Tongue (tissue), 1 donor: ENCODE measurements at regions not wholly inside any gene's neighbourhood (a gene's known extent, or its start where the extent isn't known, plus 50 kb on each side); places are given as distances from the start of the nearest gene placed in this dataset.

Experiments
- DNase-seq: peaks from one replicate; pipeline ENCODE4 v3.0.0-alpha.2; 2015

DNA sequence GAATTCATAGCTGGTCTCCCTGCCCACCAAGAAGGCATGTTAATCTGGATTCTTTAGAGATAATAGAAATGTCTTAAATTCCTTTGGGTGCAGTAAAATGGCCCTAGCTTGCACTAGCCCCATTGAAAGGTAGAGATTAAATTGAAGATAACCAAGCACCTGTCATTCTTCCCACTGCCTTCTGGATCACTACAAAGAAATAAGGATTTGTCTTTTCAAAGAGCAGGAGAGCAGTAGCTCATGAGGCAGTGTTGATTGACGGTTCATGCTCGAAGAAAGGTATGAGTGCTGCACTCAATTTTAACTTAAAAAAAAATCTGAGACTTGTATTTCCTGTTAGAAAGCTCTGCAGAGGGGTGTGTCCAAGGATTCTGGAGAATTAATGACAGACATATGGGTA is 74.9 kb upstream of the F3 start:
- DNase-seq = peak; percentile 54

DNA sequence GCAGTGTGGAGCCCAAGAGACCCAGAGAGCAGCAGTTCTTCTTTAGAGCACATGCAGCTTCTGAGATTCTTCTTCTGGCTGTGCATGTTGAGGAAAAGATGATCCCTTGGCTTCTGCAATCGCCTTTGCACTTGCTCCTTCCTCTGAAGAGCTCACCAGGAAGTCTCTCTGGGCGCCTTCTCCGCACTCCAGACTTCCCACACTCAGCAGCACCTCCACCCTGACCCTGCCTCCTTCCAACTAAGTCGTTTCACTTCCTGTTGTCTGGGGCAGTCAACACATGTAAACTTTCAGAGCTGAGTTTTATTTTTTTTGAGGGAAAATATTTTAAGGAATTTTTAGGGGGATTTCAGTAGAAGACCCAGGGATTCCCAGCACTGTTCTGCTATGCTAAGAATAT is 73.4 kb upstream of the F3 start:
- no peak for DNase-seq

DNA sequence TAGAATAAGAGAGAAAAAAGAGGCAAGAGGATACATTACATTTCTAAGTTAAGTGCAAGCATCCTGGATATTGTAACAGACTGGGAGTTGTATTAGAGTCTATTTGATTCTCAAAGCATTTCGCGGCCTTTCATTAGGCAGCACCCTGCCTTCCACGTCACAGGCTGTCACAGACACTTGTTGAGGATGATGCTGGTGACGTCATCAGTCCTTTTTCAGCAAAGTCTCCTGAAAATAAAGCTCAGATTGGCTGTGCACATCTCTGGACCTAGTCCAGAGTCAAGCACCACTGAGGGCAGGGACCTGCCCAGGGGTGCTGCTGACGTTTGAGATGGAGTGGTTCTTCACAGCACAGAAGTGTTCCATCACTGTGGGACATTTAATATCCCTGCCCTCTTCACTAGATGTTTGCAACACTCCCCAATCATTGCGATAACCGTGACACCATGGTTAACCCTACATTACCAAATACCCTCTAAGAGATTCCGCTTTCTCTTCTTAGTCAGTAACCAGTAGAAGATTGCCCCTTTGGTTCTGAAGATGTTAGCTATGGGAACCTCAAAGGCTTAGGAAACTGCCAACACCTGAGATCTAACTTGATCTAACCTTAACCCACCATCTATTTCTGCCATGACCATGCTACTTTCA is 72.7 kb upstream of the F3 start:
- no peak for DNase-seq

DNA sequence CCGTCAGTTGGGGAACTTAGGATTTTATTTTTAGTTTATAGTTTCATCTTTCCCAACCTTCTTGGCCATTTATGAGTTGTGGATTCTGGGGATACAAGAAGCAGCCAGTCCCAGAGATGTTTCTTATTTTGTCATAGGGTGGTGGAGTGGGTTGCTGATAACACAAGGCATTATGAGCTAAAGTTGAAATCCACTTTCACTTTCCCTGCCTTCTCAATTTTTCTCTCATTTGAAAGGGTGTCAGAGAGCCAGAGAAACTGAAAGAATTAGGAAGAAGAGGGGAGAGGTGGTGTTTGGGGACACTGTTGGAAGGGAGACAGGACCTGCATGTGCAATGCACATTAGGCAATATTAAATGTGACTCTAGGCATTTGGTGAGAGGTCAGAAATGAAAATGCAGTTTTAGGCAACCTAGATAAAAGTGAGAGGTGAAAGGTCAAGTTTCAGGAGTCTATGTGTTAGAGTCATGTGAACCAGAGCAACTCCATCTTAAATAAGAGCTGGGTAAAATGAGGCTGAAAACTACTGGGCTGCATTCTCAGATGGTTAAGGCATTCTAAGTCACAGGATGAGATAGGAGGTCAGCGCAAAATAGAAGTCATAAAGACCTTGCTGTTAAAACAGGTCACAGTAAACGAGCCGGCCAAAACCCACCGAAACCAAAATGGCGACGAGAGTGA is 71.1 kb upstream of the F3 start:
- DNase-seq = no peak

- DNase-seq = no peak
These were observed 70.3 kb upstream of the F3 start for GRCh38 chr1:94611681-94612475.

DNA sequence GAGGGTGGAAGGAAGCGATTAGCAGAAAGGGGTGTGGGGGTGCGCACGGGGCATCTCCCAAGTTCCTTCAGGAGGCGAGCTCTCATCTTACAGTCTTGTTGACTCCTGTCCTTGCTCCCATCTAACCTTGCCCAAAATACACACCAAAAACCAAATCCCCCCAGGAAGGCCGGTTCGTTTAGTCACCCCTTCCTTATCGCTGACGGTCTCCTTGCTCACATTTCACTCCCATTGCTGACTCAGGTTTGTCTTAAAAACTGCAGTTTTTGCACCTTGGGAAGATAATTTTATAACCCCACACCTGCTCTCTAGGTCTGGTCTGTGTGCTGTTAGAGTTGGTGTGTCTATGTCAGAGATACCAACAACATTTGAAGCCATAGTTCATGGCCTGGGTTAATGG is 68.1 kb upstream of the F3 start:
- no peak for DNase-seq

DNA sequence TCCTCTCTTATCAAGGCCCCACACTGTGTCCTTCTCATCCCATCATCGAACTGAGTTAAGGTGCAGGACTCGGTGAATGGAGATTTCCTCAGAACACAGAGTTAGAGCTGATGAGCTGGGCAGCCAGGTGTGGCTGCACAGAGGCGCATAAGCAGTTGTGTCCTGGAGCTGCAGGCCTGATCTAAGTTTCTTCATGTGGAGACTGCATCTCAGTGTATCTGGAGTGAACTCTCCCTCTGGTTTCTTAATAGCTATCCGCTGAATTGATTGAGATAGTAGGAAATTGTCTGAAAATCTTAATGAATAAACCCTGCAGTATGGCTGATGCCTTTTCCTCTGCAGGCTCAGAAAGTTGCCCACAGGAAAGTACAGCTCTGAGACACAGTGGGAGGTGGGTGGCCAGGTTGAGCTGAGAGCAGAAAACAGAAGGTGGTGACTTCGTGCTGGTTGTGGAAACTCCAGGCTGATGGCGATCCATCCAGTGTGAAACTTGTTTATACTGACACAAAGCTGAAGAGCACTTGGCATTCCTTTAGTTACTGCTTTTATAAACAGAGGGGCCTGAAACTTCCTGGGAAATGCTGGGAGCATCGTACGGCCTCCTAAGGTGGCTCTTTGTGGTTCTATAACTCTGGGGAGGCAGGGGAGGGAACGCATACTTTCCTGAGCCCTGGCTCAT is 67.4 kb upstream of the F3 start:
- DNase-seq = no peak

DNA sequence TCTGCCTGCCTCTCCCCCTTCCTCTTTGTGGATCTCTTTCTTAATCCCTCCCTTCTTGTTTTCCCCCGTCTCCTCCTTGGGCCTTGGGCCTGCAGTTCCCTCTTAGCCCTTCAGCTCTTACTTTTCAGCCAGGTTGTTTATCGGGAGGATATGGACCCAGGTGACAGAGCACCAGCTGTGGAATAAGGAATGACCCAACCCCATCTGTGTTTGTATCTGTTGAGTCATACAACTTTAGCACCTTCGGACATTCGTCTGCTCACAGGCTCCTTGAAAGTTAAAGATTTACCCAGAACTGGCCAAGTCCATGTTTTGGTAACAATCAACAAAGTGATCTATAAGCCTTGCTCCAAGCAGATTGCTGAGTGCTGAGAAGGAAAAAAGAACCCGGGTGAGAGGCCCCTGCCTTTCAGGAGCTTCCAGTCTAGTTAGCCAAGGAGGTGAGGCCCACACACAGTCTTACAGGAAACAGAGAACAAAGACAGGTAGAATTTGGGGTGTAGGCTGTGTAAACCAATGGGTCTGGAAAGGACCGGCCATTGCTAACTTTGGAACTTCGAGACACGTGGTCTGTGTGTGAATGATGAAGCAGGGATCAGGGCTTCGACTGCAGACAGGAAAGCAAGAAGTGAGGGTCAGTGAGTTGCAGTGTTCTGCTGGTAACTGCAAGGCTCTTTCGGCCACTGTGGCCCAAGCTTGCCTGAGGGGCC is 66.7 kb upstream of the F3 start:
- DNase-seq = no peak

DNA sequence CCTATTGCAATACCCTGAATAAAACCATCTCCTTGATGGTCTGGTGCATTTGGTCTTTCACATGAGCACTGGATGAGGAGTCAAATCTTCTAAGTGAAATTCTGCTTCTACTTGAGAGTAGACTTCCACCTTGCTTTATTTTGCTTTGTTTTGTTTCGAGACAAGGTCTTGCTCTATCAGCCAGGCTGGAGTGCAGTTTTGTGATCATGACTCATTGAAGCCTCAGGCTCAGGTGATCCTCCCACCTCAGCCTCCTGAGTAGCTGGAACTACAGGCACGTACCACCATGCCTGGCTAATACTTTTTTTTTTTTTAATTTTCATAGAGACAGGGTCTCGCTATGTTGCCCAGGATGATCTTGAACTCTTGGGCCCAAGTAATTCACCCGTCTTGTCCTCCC is 65.8 kb upstream of the F3 start:
- DNase-seq = no peak

DNA sequence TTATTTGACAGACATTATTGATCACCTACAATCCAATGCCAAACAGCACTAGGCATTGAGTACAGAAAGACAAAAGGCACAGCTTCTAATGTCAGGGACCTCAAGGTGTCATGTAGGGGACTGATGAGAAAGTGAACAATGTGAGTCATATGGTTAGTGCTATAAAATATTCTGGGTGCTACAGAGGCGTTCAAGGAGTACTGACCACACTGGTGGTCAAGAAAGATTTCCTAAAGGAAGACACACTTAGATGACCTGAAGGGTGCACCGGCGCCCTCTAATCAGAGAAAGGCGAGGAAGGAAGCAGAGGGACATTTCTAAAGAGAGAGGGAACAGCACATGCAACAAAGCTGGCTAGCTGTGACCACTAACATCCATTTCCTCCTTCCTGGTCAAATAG is 64.9 kb upstream of the F3 start:
- no peak for DNase-seq

GRCh38 chr1:94603663-94604062 is 62.1 kb upstream of the F3 start:
- no peak for DNase-seq

DNA sequence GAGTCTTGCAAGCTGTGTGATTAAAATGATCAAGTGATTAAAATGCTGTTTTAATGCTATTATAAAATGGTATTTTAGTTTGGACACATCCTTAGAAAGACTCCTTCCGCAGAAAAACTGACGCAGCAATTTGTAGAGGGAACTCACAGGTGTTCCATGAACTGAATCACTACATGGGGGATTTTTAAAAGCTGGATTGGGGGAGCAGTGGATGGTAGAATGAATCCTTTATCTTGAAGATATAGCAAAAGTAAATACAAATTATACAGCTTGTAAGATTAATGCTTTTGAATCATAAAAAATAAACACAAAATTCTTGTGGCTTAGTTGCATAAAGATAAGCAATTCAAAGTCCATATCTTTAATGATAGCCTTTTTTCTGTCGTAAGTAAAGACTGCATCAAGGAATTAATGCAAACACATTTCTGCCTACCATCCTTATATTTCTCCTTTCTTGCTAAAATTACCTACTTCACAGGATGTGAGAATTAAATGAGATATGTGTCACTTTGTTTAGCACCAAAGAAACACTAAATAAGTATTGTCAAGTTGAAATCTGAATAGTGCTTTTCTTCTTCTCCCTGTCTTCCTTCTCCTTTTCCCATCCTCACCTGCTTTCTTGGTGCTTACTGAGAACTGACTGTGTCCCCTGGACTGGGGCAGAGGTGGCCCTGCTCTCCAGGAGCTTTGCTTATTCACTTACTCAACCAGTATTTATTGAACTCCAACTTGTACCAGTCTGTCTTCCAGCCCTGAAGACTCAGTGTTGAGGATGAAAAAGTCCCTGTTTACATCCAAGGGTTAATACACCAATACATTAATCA is 61.5 kb upstream of the F3 start:
- no peak for DNase-seq

- no peak for DNase-seq
These were observed 60.8 kb upstream of the F3 start for GRCh38 chr1:94602316-94602715.

GRCh38 chr1:94600556-94600955 is 59.0 kb upstream of the F3 start:
- DNase-seq = no peak

DNA sequence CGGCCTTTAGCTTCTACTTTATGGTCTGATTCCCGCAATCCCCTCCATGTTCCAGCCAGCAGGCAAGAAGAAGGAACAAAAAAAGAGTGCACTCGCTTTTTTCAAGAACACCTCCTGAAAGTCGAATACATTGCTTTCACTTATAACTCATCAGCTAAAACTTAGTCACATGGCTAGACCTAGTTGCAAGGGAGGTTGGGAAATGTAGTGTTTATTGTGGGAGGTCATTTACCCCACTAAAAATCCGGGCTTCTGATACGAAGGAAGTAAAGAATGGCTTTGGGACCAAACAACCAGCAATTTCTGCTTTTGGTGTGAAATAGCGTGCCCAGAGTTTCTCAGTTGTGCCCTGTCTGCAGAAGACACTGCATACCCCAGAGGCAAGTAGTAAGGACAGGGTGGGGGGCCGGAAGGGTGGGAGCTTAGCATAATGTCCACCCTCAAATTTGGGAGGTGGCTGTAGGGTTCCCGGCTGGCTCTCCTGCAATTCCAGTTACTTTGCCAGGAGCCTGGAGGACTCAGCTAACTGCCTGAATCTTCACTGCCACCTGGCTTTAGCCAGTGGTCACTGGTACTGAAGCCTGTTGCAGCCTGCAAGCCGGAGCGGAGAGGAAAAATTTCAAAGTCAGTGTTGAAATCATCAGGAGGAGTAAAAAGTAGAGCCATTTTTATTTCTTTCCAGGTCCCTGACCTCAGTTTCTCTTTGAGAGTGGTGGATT is 57.7 kb upstream of the F3 start:
- peak; percentile 14 for DNase-seq

DNA sequence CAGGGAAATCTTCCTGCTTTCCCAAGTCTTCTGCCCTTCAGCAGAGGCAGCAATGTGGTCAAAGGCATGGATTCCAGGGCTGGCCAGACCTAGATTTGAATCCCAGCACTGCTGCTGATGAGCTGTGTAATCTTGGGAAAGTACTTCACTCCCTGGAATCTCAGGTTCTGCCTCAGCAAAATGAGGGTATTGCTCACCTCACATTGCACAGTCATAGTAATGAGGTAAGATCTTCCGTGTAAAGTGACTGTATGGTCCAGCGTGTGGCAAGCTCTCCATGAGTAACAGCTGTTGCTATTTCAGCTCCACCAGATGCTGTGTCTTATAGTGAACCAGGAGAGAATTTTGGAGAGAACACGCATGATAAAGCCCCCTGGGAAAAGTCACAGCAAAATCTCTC is 56.1 kb upstream of the F3 start:
- peak; percentile 22 for DNase-seq

DNA sequence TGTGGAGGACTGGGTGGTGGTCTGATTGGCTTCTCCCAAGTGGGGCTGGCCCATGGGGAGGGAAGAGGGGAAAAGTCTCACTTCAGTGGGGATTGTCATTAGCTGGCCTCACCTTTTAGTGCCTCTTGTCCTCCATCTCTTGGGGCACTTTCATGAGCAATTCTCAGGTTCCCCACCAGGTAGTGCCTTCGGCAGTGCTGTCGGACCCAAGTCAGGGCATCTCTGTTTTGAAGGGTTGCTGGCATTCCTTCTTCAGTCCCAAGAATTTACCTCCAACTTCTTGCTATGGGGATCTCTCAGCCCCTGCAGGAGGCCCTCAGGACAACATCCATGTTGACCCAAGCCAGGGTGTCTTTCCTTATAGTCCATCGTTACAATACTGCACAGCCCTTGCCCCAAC is 54.7 kb upstream of the F3 start:
- no peak for DNase-seq

GRCh38 chr1:94595658-94596057 is 54.1 kb upstream of the F3 start:
- DNase-seq = peak; percentile 45

DNA sequence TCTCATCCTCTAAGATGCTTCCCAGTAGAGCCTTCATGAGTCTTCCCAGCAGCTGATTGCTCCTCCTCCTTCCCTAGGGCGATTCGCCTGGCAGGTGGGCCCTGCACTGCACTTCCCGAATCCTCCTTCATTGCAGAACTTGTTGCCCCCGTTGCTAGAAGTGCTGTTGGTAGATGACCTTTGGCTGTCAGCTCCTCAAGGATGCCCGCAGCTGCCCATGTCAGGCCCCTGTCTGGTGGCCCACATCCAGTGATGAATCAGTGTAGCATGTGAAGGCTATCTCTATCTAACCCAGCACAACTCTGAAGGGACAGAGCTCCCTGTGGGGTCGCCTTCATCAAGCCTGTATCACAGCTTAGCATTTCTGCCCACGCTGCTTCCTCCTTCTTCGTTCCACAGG is 52.1 kb upstream of the F3 start:
- DNase-seq = no peak

DNA sequence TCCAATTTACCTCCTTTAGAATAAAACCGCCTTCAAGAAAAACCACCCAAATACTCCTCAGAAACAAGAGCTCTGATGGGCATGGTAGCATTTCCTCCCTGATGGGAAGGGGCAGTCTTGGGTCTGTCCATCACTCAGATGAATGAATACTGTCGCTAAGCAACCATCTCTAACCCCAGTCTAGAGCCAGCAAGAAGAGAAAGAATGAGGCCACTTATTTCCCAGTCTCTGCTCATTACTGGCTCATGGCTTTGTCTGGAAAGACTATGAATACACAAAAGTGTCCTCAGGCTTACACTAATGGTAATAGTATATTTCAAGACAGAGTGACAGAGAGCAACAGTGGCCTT is 51.0 kb upstream of the F3 start:
- peak; percentile 37 for DNase-seq
